ENCODE measurements at regions not wholly inside any gene's neighbourhood (a gene's known extent, or its start where the extent isn't known, plus 50 kb on each side); places are given as distances from the start of the nearest gene placed in this dataset.

DNA sequence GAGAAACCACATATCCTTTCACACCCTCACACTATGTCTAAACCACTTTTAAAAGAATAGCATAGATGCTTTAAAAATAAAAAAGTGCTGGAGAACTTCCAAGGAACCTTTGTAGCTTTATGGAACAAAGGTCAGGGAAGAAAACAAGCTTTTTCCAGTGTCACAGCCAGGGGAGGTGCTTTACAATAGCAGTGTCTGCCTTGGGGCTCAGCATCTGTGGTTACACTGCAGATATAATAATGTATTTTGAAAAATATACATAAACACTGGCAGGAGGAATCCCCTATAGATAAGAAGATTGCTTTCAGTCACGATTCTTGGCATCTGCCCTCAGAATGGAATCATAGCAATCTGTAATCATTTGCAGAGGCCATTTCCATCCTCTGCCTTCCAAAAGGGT lies 362.4 kb upstream of the LRRC3B start:
- TF ChIP-seq ZC3H13 (CRISPR knock-in tag; IDR thresholded peaks at IDR 0.05), result no peak
- TF ChIP-seq ZNF883 (CRISPR knock-in tag; IDR thresholded peaks at IDR 0.05; ENCODE audit: not compliant biosample characterization), result no peak
- no peak for TF ChIP-seq ZNF839 (CRISPR knock-in tag; IDR thresholded peaks at IDR 0.05; ENCODE audit: borderline replicate concordance)
- POLR2A ChIA-PET, result no interaction called here
- no peaks in the 10 kb centered on the region for H4K20me1 ChIP-seq (ENCODE audit: insufficient read depth, low read length)
- 0% methylated on average over 1 of the region's 1 CpG for WGBS (ENCODE audit: low lambda C conversion rate)
- no peak for ATAC-seq
- FAIRE-seq, result no peak
- peaks cover 93% of the 10 kb centered on the region for H3K9me3 ChIP-seq (ENCODE audit: low read length)
- DNase-seq (ENCODE audit: low spot score), result no peak
- intact Hi-C loops (cut with micrococcal nuclease; ENCODE audit: unreplicated experiment) (no loop called here), in situ Hi-C loops (cut with HindIII; ENCODE audit: extremely low pct_ligation_motif_present, low pct_unique_long_range_greater_than_20kb) (no loop called here)
- H3K4me1 ChIP-seq (ENCODE audit: insufficient read depth, low read length), result no peaks in the 10 kb centered on the region
- no peak overlapping the region for H3K4me3 ChIP-seq (replicated peaks in 1 of 3; ENCODE audit: insufficient read depth in 1 of 3, low read depth in 2 of 3, low read length in 3 of 3)
- H3K79me2 ChIP-seq (ENCODE audit: insufficient read depth, low read length), result no peaks in the 10 kb centered on the region
- no peaks in the 10 kb centered on the region for H3K36me3 ChIP-seq (replicated peaks in 1 of 2; ENCODE audit: control insufficient read depth in 1 of 2, insufficient read depth in 2 of 2, low read length in 2 of 2)
- H2AFZ ChIP-seq (ENCODE audit: low read length), result no peak overlapping the region
- no TSS peak for BruUV-seq (replicated peaks)
- CTCF ChIA-PET (ENCODE audit: low intra/inter-chr PET ratio, low total read pairs), result no interaction called here
- no peak overlapping the region for H3K4me2 ChIP-seq (ENCODE audit: low read depth, low read length)
- no peaks in the 10 kb centered on the region for H3K27me3 ChIP-seq (ENCODE audit: control insufficient read depth in 1 of 2, insufficient read depth in 2 of 2, low read length in 2 of 2)
- no peak overlapping the region for H3K27ac ChIP-seq (ENCODE audit: extremely low read length, insufficient read depth, low read length)
- no peak overlapping the region for H3K9ac ChIP-seq (ENCODE audit: insufficient read depth, low read depth, low read length)

GRCh38 chr3:26264708-26265107 lies 357.9 kb upstream of the LRRC3B start:
- ChIA-PET POLR2A (no interaction called here), CTCF (ENCODE audit: low intra/inter-chr PET ratio, low total read pairs) (no interaction called here)
- ATAC-seq (no peak), FAIRE-seq (no peak), DNase-seq (ENCODE audit: low spot score) (no peak)
- no peak overlapping the region for H2AFZ ChIP-seq (ENCODE audit: low read length)
- H3K4me3 ChIP-seq (replicated peaks in 1 of 3; ENCODE audit: insufficient read depth in 1 of 3, low read depth in 2 of 3, low read length in 3 of 3), result no peak overlapping the region
- H3K9me3 ChIP-seq (ENCODE audit: low read length), result peaks cover 88% of the 10 kb centered on the region
- no peaks in the 10 kb centered on the region for H3K27me3 ChIP-seq (ENCODE audit: control insufficient read depth in 1 of 2, insufficient read depth in 2 of 2, low read length in 2 of 2)
- H3K4me2 ChIP-seq (ENCODE audit: low read depth, low read length), result no peak overlapping the region
- BruUV-seq (replicated peaks), result no TSS peak
- H4K20me1 ChIP-seq (ENCODE audit: insufficient read depth, low read length), result no peaks in the 10 kb centered on the region
- no peaks in the 10 kb centered on the region for H3K36me3 ChIP-seq (replicated peaks in 1 of 2; ENCODE audit: control insufficient read depth in 1 of 2, insufficient read depth in 2 of 2, low read length in 2 of 2)
- intact Hi-C loops (cut with micrococcal nuclease; ENCODE audit: unreplicated experiment), result no loop called here
- H3K79me2 ChIP-seq (ENCODE audit: insufficient read depth, low read length), result no peaks in the 10 kb centered on the region
- no peak overlapping the region for H3K9ac ChIP-seq (ENCODE audit: insufficient read depth, low read depth, low read length)
- H3K4me1 ChIP-seq (ENCODE audit: insufficient read depth, low read length), result no peaks in the 10 kb centered on the region
- in situ Hi-C loops (cut with HindIII; ENCODE audit: extremely low pct_ligation_motif_present, low pct_unique_long_range_greater_than_20kb), result no loop called here
- WGBS (ENCODE audit: low lambda C conversion rate), result 10% methylated on average over 4 of the region's 4 CpGs
- H3K27ac ChIP-seq (ENCODE audit: extremely low read length, insufficient read depth, low read length), result no peak overlapping the region
- TF ChIP-seq MLLT10 (CRISPR knock-in tag; IDR thresholded peaks at IDR 0.05), result no peak
- no peak for TF ChIP-seq FLYWCH1 (CRISPR knock-in tag; IDR thresholded peaks at IDR 0.05)
- no peak for TF ChIP-seq MIER2 (CRISPR knock-in tag; IDR thresholded peaks at IDR 0.05)
- no peak for TF ChIP-seq TSC22D2 (CRISPR knock-in tag; IDR thresholded peaks at IDR 0.05; ENCODE audit: borderline replicate concordance)
- no peak for TF ChIP-seq MLXIP (CRISPR knock-in tag; IDR thresholded peaks at IDR 0.05; ENCODE audit: borderline replicate concordance)
- TF ChIP-seq ZNF546 (CRISPR knock-in tag; conservative IDR thresholded peaks at IDR 0.05), result no peak
- TF ChIP-seq HOXA3 (CRISPR knock-in tag; IDR thresholded peaks at IDR 0.05), result no peak
- no peak for TF ChIP-seq DPF2 (CRISPR knock-in tag; IDR thresholded peaks at IDR 0.05; ENCODE audit: borderline replicate concordance, low read depth)
- no peak for TF ChIP-seq ZGPAT (CRISPR knock-in tag; IDR thresholded peaks at IDR 0.05)

All from HepG2 (cell line).